ENCODE measurements at regions not wholly inside any gene's neighbourhood (a gene's known extent, or its start where the extent isn't known, plus 50 kb on each side); places are given as distances from the start of the nearest gene placed in this dataset.

DNA sequence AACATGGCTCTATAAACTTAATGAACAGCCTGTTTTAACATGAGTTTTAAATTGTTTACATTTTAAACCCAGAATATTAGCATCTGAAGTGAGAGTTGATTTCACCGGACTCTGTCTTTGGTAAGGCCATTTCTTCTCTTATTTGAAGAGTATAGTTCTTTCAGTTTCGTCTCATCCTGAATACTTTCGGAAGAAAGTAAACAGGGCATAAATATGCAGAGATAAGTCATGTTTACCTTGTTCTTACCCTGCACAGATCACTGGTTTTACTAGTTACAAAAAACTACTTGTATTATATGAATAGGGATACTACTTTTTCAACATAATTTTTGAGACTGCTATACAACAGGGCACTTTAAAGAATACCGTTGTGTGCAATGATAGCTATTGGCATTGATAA is 656.3 kb upstream of the ZNF608 start:
- H3K79me2 ChIP-seq (ENCODE audit: control insufficient read depth, insufficient read depth, low read length) = no peaks in the 10 kb centered on the region
- H3K9ac ChIP-seq (replicated peaks; ENCODE audit: extremely low read depth, insufficient read depth, low read length) = no peak overlapping the region
- FAIRE-seq = no peak
- H3K27me3 ChIP-seq (ENCODE audit: control insufficient read depth in 2 of 2, insufficient read depth in 2 of 2, low read length in 2 of 2) = no peaks in the 10 kb centered on the region
- H3K4me1 ChIP-seq (ENCODE audit: control insufficient read depth, extremely low read depth, insufficient read depth, low read length) = no peaks in the 10 kb centered on the region
- no peak overlapping the region for H2AFZ ChIP-seq (ENCODE audit: low read depth, low read length)
- CTCF ChIA-PET = interaction anchor here (1.4 kb wide), 1 partner anchor 30 kb away, joined by 3 read pairs; no protein-coding TSS in a partner anchor
- intact Hi-C loops (cut with micrococcal nuclease) (no loop called here), dilution Hi-C loops (cut with MboI; ENCODE audit: extremely low pct_ligation_motif_present, low sequenced_read_pairs) (no loop called here)
- H3K4me3 ChIP-seq (replicated peaks in 1 of 3; ENCODE audit: insufficient read depth in 1 of 3, low read depth in 1 of 3, low read length in 3 of 3) = no peak overlapping the region
- no peak overlapping the region for H3K27ac ChIP-seq (ENCODE audit: insufficient read depth, low read depth, low read length)
- H3K9me1 ChIP-seq (replicated peaks; ENCODE audit: control insufficient read depth, extremely low read depth, insufficient read depth, low read length) = no peaks in the 10 kb centered on the region
- H3K36me3 ChIP-seq (ENCODE audit: control insufficient read depth in 2 of 2, extremely low read depth in 1 of 2, insufficient read depth in 2 of 2, low read length in 2 of 2) = no peaks in the 10 kb centered on the region
- POLR2A ChIA-PET = no interaction called here
- H3K9me3 ChIP-seq (replicated peaks; ENCODE audit: control insufficient read depth, insufficient read depth, low read length) = no peaks in the 10 kb centered on the region
- TF ChIP-seq, protein P1, sequence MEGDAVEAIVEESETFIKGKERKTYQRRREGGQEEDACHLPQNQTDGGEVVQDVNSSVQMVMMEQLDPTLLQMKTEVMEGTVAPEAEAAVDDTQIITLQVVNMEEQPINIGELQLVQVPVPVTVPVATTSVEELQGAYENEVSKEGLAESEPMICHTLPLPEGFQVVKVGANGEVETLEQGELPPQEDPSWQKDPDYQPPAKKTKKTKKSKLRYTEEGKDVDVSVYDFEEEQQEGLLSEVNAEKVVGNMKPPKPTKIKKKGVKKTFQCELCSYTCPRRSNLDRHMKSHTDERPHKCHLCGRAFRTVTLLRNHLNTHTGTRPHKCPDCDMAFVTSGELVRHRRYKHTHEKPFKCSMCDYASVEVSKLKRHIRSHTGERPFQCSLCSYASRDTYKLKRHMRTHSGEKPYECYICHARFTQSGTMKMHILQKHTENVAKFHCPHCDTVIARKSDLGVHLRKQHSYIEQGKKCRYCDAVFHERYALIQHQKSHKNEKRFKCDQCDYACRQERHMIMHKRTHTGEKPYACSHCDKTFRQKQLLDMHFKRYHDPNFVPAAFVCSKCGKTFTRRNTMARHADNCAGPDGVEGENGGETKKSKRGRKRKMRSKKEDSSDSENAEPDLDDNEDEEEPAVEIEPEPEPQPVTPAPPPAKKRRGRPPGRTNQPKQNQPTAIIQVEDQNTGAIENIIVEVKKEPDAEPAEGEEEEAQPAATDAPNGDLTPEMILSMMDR (IDR thresholded peaks at IDR 0.05; ENCODE audit: extremely low read depth in 1 of 2, insufficient read depth in 1 of 2, low read depth in 1 of 2, low read length in 2 of 2) = no peak
- TF ChIP-seq POLR2AphosphoS5 (IDR thresholded peaks at IDR 0.05; ENCODE audit: insufficient read depth, low read depth, low read length) (no peak), POLR2A (IDR thresholded peaks at IDR 0.05; ENCODE audit: low read depth, low read length) (no peak), MYC (IDR thresholded peaks at IDR 0.05; ENCODE audit: low read depth, low read length) (no peak), FOS (IDR thresholded peaks at IDR 0.05; ENCODE audit: borderline replicate concordance, insufficient read depth, low read length) (no peak)
- TF ChIP-seq, protein P2, sequence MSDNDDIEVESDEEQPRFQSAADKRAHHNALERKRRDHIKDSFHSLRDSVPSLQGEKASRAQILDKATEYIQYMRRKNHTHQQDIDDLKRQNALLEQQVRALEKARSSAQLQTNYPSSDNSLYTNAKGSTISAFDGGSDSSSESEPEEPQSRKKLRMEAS (IDR thresholded peaks at IDR 0.05; ENCODE audit: insufficient read depth, insufficient read length) = no peak
- no TSS peak for BruUV-seq (replicated peaks)
- H3K4me2 ChIP-seq (ENCODE audit: insufficient read depth, low read length) = no peak overlapping the region
- DNase-seq (ENCODE audit: low read depth, low spot score) = no peak
- no peaks in the 10 kb centered on the region for H4K20me1 ChIP-seq (replicated peaks; ENCODE audit: control insufficient read depth, extremely low read depth, insufficient read depth, low read length)

DNA sequence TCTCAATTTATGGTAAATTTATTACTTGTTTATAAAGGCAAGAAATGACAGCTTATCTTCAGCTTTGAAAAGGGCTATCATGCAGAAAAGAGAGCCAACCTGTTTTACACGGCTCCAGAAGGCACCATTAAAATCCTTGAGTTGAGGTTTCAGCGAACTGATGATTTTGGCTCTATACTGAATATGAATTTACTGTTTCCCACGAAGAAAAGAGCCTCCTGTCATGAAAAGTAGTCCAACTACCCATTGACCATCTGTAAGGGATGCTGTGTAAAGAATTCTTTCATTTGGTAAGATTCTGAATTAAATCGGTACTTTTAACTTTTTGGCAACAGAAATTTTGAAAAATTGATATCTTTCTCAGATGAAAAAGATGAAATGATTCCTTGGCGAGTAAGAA is 657.6 kb upstream of the ZNF608 start:
- no peak for FAIRE-seq
- DNase-seq (ENCODE audit: low read depth, low spot score) = no peak
- no peaks in the 10 kb centered on the region for H3K79me2 ChIP-seq (ENCODE audit: control insufficient read depth, insufficient read depth, low read length)
- TF ChIP-seq, protein P2 (IDR thresholded peaks at IDR 0.05; ENCODE audit: insufficient read depth, insufficient read length) = no peak
- TF ChIP-seq JUN (IDR thresholded peaks at IDR 0.05; ENCODE audit: borderline replicate concordance, insufficient read depth, insufficient read length, low read depth) (no peak), FOS (IDR thresholded peaks at IDR 0.05; ENCODE audit: borderline replicate concordance, insufficient read depth, low read length) (no peak), POLR2A (IDR thresholded peaks at IDR 0.05; ENCODE audit: low read depth, low read length) (no peak), POLR2AphosphoS5 (IDR thresholded peaks at IDR 0.05; ENCODE audit: insufficient read depth, low read depth, low read length) (no peak), MYC (IDR thresholded peaks at IDR 0.05; ENCODE audit: low read depth, low read length) (no peak)
- H2AFZ ChIP-seq (ENCODE audit: low read depth, low read length) = no peak overlapping the region
- H3K27ac ChIP-seq (ENCODE audit: insufficient read depth, low read depth, low read length) = no peak overlapping the region
- H3K4me2 ChIP-seq (ENCODE audit: insufficient read depth, low read length) = no peak overlapping the region
- POLR2A ChIA-PET = no interaction called here
- no peaks in the 10 kb centered on the region for H4K20me1 ChIP-seq (replicated peaks; ENCODE audit: control insufficient read depth, extremely low read depth, insufficient read depth, low read length)
- no peaks in the 10 kb centered on the region for H3K9me3 ChIP-seq (replicated peaks; ENCODE audit: control insufficient read depth, insufficient read depth, low read length)
- H3K4me3 ChIP-seq (replicated peaks in 1 of 3; ENCODE audit: insufficient read depth in 1 of 3, low read depth in 1 of 3, low read length in 3 of 3) = no peak overlapping the region
- H3K9ac ChIP-seq (replicated peaks; ENCODE audit: extremely low read depth, insufficient read depth, low read length) = no peak overlapping the region
- BruUV-seq (replicated peaks) = no TSS peak
- no peaks in the 10 kb centered on the region for H3K9me1 ChIP-seq (replicated peaks; ENCODE audit: control insufficient read depth, extremely low read depth, insufficient read depth, low read length)
- dilution Hi-C loops (cut with MboI; ENCODE audit: extremely low pct_ligation_motif_present, low sequenced_read_pairs) = no loop called here
- H3K4me1 ChIP-seq (ENCODE audit: control insufficient read depth, extremely low read depth, insufficient read depth, low read length) = peaks cover 10% of the 10 kb centered on the region
- CTCF ChIA-PET = no interaction called here
- H3K36me3 ChIP-seq (ENCODE audit: control insufficient read depth in 2 of 2, extremely low read depth in 1 of 2, insufficient read depth in 2 of 2, low read length in 2 of 2) = no peaks in the 10 kb centered on the region
- no peaks in the 10 kb centered on the region for H3K27me3 ChIP-seq (ENCODE audit: control insufficient read depth in 2 of 2, insufficient read depth in 2 of 2, low read length in 2 of 2)
- intact Hi-C loops (cut with micrococcal nuclease) = no loop called here

Data from endothelial cell of umbilical vein (primary cell).